ENCODE measurements at regions not wholly inside any gene's neighbourhood (a gene's known extent, or its start where the extent isn't known, plus 50 kb on each side); places are given as distances from the start of the nearest gene placed in this dataset.

- Histone ChIP-seq H2AFZ (ENCODE audit: low read length, unreplicated experiment) (no peak overlapping the region), H3K27me3 (ENCODE audit: insufficient read depth, low read length) (no peaks in the 10 kb centered on the region), H3K79me2 (ENCODE audit: control insufficient read depth, insufficient read depth, low read length, unreplicated experiment) (no peaks in the 10 kb centered on the region), H3K4me1 (ENCODE audit: control insufficient read depth, insufficient read depth, low read length, unreplicated experiment) (no peaks in the 10 kb centered on the region), H3K4me3 (ENCODE audit: low read depth, low read length) (no peak overlapping the region), H3K27ac (ENCODE audit: low read depth, low read length) (no peak overlapping the region), H3K36me3 (ENCODE audit: insufficient read depth, low read length) (no peaks in the 10 kb centered on the region)
Observed at GRCh38 chr9:82539856-82540579, 522.9 kb downstream of the RASEF start.

- Histone ChIP-seq H3K27ac (ENCODE audit: low read depth, low read length) (no peak overlapping the region), H2AFZ (ENCODE audit: low read length, unreplicated experiment) (no peak overlapping the region), H3K27me3 (ENCODE audit: insufficient read depth, low read length) (no peaks in the 10 kb centered on the region), H3K36me3 (ENCODE audit: insufficient read depth, low read length) (no peaks in the 10 kb centered on the region), H3K4me3 (ENCODE audit: low read depth, low read length) (no peak overlapping the region), H3K4me1 (ENCODE audit: control insufficient read depth, insufficient read depth, low read length, unreplicated experiment) (no peaks in the 10 kb centered on the region), H3K79me2 (ENCODE audit: control insufficient read depth, insufficient read depth, low read length, unreplicated experiment) (no peaks in the 10 kb centered on the region)
Observed at GRCh38 chr9:82543726-82544125, 519.2 kb downstream of the RASEF start.

- H3K4me1 ChIP-seq (ENCODE audit: control insufficient read depth, insufficient read depth, low read length, unreplicated experiment), result no peaks in the 10 kb centered on the region
- no peak overlapping the region for H3K27ac ChIP-seq (ENCODE audit: low read depth, low read length)
- H2AFZ ChIP-seq (ENCODE audit: low read length, unreplicated experiment), result no peak overlapping the region
- H3K36me3 ChIP-seq (ENCODE audit: insufficient read depth, low read length), result no peaks in the 10 kb centered on the region
- H3K79me2 ChIP-seq (ENCODE audit: control insufficient read depth, insufficient read depth, low read length, unreplicated experiment), result no peaks in the 10 kb centered on the region
- H3K4me3 ChIP-seq (ENCODE audit: low read depth, low read length), result no peak overlapping the region
- H3K27me3 ChIP-seq (ENCODE audit: insufficient read depth, low read length), result no peaks in the 10 kb centered on the region
Observed at GRCh38 chr9:82546136-82546535, 516.8 kb downstream of the RASEF start.

GRCh38 chr9:82547995-82548394, 514.9 kb downstream of the RASEF start:
- Histone ChIP-seq H3K27me3 (ENCODE audit: insufficient read depth, low read length) (no peaks in the 10 kb centered on the region), H3K4me3 (ENCODE audit: low read depth, low read length) (no peak overlapping the region), H3K27ac (ENCODE audit: low read depth, low read length) (no peak overlapping the region), H3K36me3 (ENCODE audit: insufficient read depth, low read length) (no peaks in the 10 kb centered on the region), H2AFZ (ENCODE audit: low read length, unreplicated experiment) (no peak overlapping the region), H3K79me2 (ENCODE audit: control insufficient read depth, insufficient read depth, low read length, unreplicated experiment) (no peaks in the 10 kb centered on the region), H3K4me1 (ENCODE audit: control insufficient read depth, insufficient read depth, low read length, unreplicated experiment) (no peaks in the 10 kb centered on the region)

- Histone ChIP-seq H3K4me3 (ENCODE audit: low read depth, low read length) (no peak overlapping the region), H3K27ac (ENCODE audit: low read depth, low read length) (no peak overlapping the region), H2AFZ (ENCODE audit: low read length, unreplicated experiment) (no peak overlapping the region), H3K27me3 (ENCODE audit: insufficient read depth, low read length) (no peaks in the 10 kb centered on the region), H3K79me2 (ENCODE audit: control insufficient read depth, insufficient read depth, low read length, unreplicated experiment) (no peaks in the 10 kb centered on the region), H3K4me1 (ENCODE audit: control insufficient read depth, insufficient read depth, low read length, unreplicated experiment) (no peaks in the 10 kb centered on the region), H3K36me3 (ENCODE audit: insufficient read depth, low read length) (no peaks in the 10 kb centered on the region)
Observed at GRCh38 chr9:82549174-82549821, 513.6 kb downstream of the RASEF start.

GRCh38 chr9:82552784-82553183, 510.2 kb downstream of the RASEF start:
- Histone ChIP-seq H3K79me2 (ENCODE audit: control insufficient read depth, insufficient read depth, low read length, unreplicated experiment) (no peaks in the 10 kb centered on the region), H2AFZ (ENCODE audit: low read length, unreplicated experiment) (no peak overlapping the region), H3K4me3 (ENCODE audit: low read depth, low read length) (no peak overlapping the region), H3K27ac (ENCODE audit: low read depth, low read length) (no peak overlapping the region), H3K4me1 (ENCODE audit: control insufficient read depth, insufficient read depth, low read length, unreplicated experiment) (no peaks in the 10 kb centered on the region), H3K36me3 (ENCODE audit: insufficient read depth, low read length) (no peaks in the 10 kb centered on the region), H3K27me3 (ENCODE audit: insufficient read depth, low read length) (no peaks in the 10 kb centered on the region)

GRCh38 chr9:82553654-82554366, 509.1 kb downstream of the RASEF start:
- H2AFZ ChIP-seq (ENCODE audit: low read length, unreplicated experiment), result no peak overlapping the region
- no peak overlapping the region for H3K4me3 ChIP-seq (ENCODE audit: low read depth, low read length)
- H3K79me2 ChIP-seq (ENCODE audit: control insufficient read depth, insufficient read depth, low read length, unreplicated experiment), result no peaks in the 10 kb centered on the region
- H3K27ac ChIP-seq (ENCODE audit: low read depth, low read length), result no peak overlapping the region
- H3K27me3 ChIP-seq (ENCODE audit: insufficient read depth, low read length), result no peaks in the 10 kb centered on the region
- H3K4me1 ChIP-seq (ENCODE audit: control insufficient read depth, insufficient read depth, low read length, unreplicated experiment), result no peaks in the 10 kb centered on the region
- H3K36me3 ChIP-seq (ENCODE audit: insufficient read depth, low read length), result no peaks in the 10 kb centered on the region

- H3K36me3 ChIP-seq (ENCODE audit: insufficient read depth, low read length), result no peaks in the 10 kb centered on the region
- no peak overlapping the region for H3K27ac ChIP-seq (ENCODE audit: low read depth, low read length)
Observed at GRCh38 chr9:82554381-82554780, 508.6 kb downstream of the RASEF start.

GRCh38 chr9:82555031-82555430, 507.9 kb downstream of the RASEF start:
- H3K36me3 ChIP-seq (ENCODE audit: insufficient read depth, low read length), result no peaks in the 10 kb centered on the region
- no peaks in the 10 kb centered on the region for H3K27me3 ChIP-seq (ENCODE audit: insufficient read depth, low read length)
- no peak overlapping the region for H3K4me3 ChIP-seq (ENCODE audit: low read depth, low read length)
- no peaks in the 10 kb centered on the region for H3K4me1 ChIP-seq (ENCODE audit: control insufficient read depth, insufficient read depth, low read length, unreplicated experiment)
- H2AFZ ChIP-seq (ENCODE audit: low read length, unreplicated experiment), result no peak overlapping the region
- H3K79me2 ChIP-seq (ENCODE audit: control insufficient read depth, insufficient read depth, low read length, unreplicated experiment), result no peaks in the 10 kb centered on the region
- H3K27ac ChIP-seq (ENCODE audit: low read depth, low read length), result no peak overlapping the region

More at GRCh38 chr9:82554381-82554780, 508.6 kb downstream of the RASEF start:
- H3K4me3 ChIP-seq (ENCODE audit: low read depth, low read length), result no peak overlapping the region
- no peaks in the 10 kb centered on the region for H3K79me2 ChIP-seq (ENCODE audit: control insufficient read depth, insufficient read depth, low read length, unreplicated experiment)
- no peaks in the 10 kb centered on the region for H3K4me1 ChIP-seq (ENCODE audit: control insufficient read depth, insufficient read depth, low read length, unreplicated experiment)
- H3K27me3 ChIP-seq (ENCODE audit: insufficient read depth, low read length), result no peaks in the 10 kb centered on the region
- H2AFZ ChIP-seq (ENCODE audit: low read length, unreplicated experiment), result no peak overlapping the region

GRCh38 chr9:82555431-82556051, 507.4 kb downstream of the RASEF start:
- no peaks in the 10 kb centered on the region for H3K36me3 ChIP-seq (ENCODE audit: insufficient read depth, low read length)
- H3K27ac ChIP-seq (ENCODE audit: low read depth, low read length), result no peak overlapping the region
- no peaks in the 10 kb centered on the region for H3K27me3 ChIP-seq (ENCODE audit: insufficient read depth, low read length)
- H2AFZ ChIP-seq (ENCODE audit: low read length, unreplicated experiment), result no peak overlapping the region
- no peak overlapping the region for H3K4me3 ChIP-seq (ENCODE audit: low read depth, low read length)
- no peaks in the 10 kb centered on the region for H3K4me1 ChIP-seq (ENCODE audit: control insufficient read depth, insufficient read depth, low read length, unreplicated experiment)
- H3K79me2 ChIP-seq (ENCODE audit: control insufficient read depth, insufficient read depth, low read length, unreplicated experiment), result no peaks in the 10 kb centered on the region

Data from ACC112 (cell line).